Erythroblast (primary cell): ENCODE measurements at regions not wholly inside any gene's neighbourhood (a gene's known extent, or its start where the extent isn't known, plus 50 kb on each side); places are given as distances from the start of the nearest gene placed in this dataset.

ENCODE experiments used
- GATA1 ChIP-seq: IDR thresholded peaks from 2 replicates; pipeline ENCODE4 v1.6.1; 2011; ENCODE audit warnings: low read depth, mild to moderate bottlenecking, control low read depth, low read length, moderate library complexity
- POLR2A ChIP-seq: IDR thresholded peaks from 2 replicates; pipeline ENCODE4 v1.6.1; 2011; ENCODE audit warnings: mild to moderate bottlenecking, low read length

DNA sequence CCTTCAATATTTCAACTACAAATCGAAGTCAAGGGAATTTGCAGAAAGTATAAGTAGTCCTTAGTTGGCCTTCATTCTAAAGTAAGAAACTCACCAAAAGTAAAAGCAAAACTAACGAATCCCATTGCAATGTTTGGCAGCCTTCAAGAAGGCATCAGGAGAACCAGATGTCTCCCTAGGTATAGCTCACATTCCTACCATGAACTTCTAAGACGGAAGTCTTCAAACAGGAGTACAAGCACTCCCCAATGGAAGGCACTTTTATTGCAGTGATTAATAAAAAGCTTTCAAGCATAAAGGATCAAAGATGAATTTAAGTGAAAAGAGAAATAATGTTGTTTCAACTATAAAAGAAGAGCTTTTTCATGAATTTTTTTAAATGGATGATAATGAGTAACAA, 236.0 kb upstream of the NR5A2 start:
- TF ChIP-seq POLR2A (no peak), GATA1 (no peak)
